ENCODE measurements at regions not wholly inside any gene's neighbourhood (a gene's known extent, or its start where the extent isn't known, plus 50 kb on each side); places are given as distances from the start of the nearest gene placed in this dataset.

DNA sequence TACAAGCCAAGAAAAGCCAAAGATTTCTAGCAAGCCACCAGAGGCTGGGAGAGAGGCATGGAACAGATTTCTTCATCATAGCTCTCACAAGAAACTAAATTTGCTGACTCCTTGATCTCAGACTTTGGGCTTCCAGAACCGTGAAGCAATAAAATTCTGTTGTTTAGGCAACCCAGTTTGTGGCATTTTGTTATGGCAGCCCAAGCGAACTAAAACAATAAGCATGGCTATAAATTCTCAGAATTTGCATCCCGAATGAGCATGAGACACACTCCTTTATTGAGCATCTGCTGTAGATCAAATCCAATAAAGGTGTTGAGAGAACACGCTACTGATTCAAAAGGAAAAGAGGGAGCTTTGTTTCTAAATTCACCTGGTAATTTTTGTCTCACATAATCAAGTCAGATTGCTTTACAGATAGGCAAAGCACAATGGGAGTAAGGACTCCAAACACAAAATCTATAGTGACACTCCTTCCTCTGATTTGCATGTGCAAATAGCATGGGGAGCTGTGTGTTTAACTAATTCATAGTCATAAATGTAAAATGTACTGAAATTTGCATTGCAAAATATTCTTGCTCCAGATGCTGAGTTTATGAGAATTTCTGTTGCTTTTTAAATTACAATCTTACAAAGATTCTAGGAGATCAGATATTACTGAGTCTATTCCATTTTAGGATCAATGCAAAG, 308.7 kb downstream of the MED10 start:
- no peak for ATAC-seq
- Histone ChIP-seq H3K4me3 (no peak overlapping the region), H3K4me1 (ENCODE audit: low read depth) (no peaks in the 10 kb centered on the region), H3K9me3 (no peaks in the 10 kb centered on the region), H3K36me3 (ENCODE audit: low read depth) (no peaks in the 10 kb centered on the region)
- no peak for DNase-seq
- intact Hi-C loops (cut with DNase I, micrococcal nuclease), result no loop called here
- TF ChIP-seq, protein P1, sequence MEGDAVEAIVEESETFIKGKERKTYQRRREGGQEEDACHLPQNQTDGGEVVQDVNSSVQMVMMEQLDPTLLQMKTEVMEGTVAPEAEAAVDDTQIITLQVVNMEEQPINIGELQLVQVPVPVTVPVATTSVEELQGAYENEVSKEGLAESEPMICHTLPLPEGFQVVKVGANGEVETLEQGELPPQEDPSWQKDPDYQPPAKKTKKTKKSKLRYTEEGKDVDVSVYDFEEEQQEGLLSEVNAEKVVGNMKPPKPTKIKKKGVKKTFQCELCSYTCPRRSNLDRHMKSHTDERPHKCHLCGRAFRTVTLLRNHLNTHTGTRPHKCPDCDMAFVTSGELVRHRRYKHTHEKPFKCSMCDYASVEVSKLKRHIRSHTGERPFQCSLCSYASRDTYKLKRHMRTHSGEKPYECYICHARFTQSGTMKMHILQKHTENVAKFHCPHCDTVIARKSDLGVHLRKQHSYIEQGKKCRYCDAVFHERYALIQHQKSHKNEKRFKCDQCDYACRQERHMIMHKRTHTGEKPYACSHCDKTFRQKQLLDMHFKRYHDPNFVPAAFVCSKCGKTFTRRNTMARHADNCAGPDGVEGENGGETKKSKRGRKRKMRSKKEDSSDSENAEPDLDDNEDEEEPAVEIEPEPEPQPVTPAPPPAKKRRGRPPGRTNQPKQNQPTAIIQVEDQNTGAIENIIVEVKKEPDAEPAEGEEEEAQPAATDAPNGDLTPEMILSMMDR (IDR thresholded peaks at IDR 0.05), result no peak

DNA sequence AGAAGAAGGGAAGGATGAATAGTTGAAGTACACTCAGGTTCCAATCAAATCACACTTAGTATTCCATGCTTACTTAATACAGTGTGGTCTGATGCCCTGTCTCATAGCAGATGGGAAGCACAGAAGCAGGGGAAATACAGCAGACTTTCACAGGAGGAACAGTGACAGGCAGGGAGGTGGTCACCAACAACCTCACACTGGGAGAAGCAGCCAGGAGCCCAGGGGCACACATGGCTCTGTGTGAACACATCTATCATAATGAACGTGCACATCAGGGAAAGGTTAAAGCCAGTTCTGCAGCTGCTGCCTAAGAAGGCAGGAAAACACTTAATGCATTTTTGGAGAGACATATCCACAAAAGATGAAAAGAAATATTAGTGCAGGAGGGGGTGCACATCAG, 312.3 kb downstream of the MED10 start:
- Histone ChIP-seq H3K36me3 (ENCODE audit: low read depth) (no peaks in the 10 kb centered on the region), H3K9me3 (no peaks in the 10 kb centered on the region), H3K4me3 (no peak overlapping the region), H3K4me1 (ENCODE audit: low read depth) (no peaks in the 10 kb centered on the region)
- TF ChIP-seq, protein P1 (IDR thresholded peaks at IDR 0.05), result no peak
- DNase-seq (no peak), ATAC-seq (no peak)
- intact Hi-C loops (cut with DNase I, micrococcal nuclease), result no loop called here

DNA sequence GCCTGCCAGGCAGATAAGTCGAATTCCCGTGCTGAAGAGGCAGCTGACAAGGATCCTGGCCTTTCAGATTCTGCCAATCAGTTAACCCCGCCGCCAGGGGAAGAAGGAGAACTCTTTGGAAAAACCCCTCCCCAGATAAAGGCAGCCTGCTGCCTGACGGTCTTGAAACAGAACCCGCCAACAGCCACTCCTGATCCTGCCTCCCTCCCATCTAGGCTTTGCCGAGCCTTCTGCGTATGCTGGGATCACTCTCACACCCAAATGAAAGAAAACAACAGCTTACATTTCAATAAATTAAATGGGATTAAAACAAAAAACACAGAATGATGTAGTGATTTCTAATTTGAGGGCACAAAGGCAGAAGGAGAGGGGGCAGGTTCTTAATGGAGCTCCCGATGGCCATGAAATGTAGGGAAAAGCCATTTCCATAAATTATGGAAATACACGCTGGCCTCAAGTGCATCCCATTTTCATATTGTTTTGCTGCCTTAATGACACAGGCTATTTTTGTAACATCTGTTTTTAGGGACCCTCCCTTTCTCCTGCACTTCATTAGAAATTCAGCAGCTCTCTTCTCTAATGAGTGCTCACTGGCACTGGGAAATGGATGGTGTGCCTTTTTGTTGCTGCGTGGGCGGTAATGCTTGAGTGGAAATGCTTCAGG, 319.1 kb downstream of the MED10 start:
- ATAC-seq, result no peak
- Histone ChIP-seq H3K4me1 (ENCODE audit: low read depth) (no peaks in the 10 kb centered on the region), H3K9me3 (no peaks in the 10 kb centered on the region), H3K36me3 (ENCODE audit: low read depth) (no peaks in the 10 kb centered on the region), H3K4me3 (no peak overlapping the region)
- intact Hi-C loops (cut with DNase I, micrococcal nuclease), result no loop called here
- TF ChIP-seq, protein P1 (IDR thresholded peaks at IDR 0.05), result no peak
- DNase-seq, result no peak

DNA sequence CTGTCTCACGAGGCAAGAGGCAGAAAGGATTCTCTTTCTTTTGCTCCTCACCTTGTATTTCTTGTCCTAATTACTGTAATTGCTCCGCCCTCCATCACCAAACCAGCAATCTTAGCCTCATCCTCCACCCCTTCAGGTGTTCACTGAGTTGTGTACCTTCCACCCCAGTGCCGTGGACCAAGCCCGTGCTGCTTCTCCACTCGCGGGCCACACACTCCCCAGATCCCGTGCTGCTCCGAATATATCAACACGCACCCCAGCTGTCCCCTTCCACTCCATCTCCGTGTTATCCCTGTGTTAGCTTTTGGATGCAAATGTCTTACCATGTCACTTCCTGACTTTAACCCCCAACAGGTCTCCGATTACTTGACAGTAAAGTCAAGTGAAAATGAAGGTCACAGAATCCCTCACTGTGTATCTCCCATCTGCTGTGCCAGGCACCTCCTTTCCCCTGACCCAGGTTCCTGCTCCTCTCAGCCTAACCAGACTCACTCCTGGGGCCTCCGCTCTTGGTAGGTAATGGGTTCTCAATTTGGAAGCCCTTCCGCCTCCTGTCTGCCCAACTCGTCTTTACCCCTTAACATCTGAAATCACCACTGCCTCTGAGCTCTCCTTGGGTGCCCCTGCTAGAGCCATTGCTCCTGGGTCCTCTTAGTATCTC, 320.2 kb downstream of the MED10 start:
- TF ChIP-seq, protein P1 (IDR thresholded peaks at IDR 0.05), result no peak
- Histone ChIP-seq H3K36me3 (ENCODE audit: low read depth) (no peaks in the 10 kb centered on the region), H3K4me1 (ENCODE audit: low read depth) (no peaks in the 10 kb centered on the region), H3K9me3 (no peaks in the 10 kb centered on the region), H3K4me3 (no peak overlapping the region)
- no peak for ATAC-seq
- intact Hi-C loops (cut with DNase I, micrococcal nuclease), result no loop called here
- no peak for DNase-seq

DNA sequence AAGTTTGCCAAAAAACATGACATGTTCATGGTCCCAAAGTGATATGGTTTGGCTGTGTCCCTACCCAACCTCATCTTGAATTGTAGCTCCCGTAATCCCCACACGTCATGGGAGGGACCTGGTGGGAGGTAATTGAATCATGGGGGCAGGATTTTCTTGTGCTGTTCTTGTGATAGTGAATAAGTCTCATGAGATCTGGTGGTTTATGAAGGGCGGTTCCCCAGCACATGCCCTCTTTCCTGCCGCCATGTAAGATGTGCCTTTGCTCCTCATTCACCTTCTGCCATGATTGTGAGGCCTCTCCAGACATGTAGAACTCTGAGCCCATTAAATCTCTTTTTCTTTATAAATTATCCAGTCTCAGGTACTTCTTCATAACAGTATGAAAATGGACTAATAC, 322.1 kb downstream of the MED10 start:
- H3K4me3 ChIP-seq, result no peak overlapping the region
- ATAC-seq (no peak), DNase-seq (no peak)
- H3K9me3 ChIP-seq, result no peaks in the 10 kb centered on the region
- intact Hi-C loops (cut with DNase I, micrococcal nuclease), result no loop called here
- TF ChIP-seq, protein P1 (IDR thresholded peaks at IDR 0.05), result no peak
- H3K36me3 ChIP-seq (ENCODE audit: low read depth), result no peaks in the 10 kb centered on the region
- no peaks in the 10 kb centered on the region for H3K4me1 ChIP-seq (ENCODE audit: low read depth)

Data from mucosa of descending colon (tissue), 3 donors.